Upper lobe of right lung (tissue), 1 donor: ENCODE measurements at regions not wholly inside any gene's neighbourhood (a gene's known extent, or its start where the extent isn't known, plus 50 kb on each side); places are given as distances from the start of the nearest gene placed in this dataset.

Source experiments
- ATAC-seq: fragments of 200-7000 bp; cut with Tn5 transposase; one replicate; pipeline ENCODE4 v1.9.1; 2020; ENCODE audit warnings: mild to moderate bottlenecking, moderate library complexity
- DNase-seq: peaks from one replicate; pipeline ENCODE4 v3.0.0-alpha.2; 2020
- H3K27ac ChIP-seq: fragments of 200-600 bp; one replicate; pipeline ENCODE4 v1.8.0; 2022
- H3K27me3 ChIP-seq: fragments of 200-600 bp; one replicate; pipeline ENCODE4 v1.8.0; 2022; ENCODE audit warnings: mild to moderate bottlenecking
- H3K36me3 ChIP-seq: fragments of 200-600 bp; one replicate; pipeline ENCODE4 v1.8.0; 2022
- H3K4me1 ChIP-seq: fragments of 200-600 bp; one replicate; pipeline ENCODE4 v1.8.0; 2022
- H3K4me3 ChIP-seq: fragments of 200-600 bp; one replicate; pipeline ENCODE4 v1.8.0; 2022; ENCODE audit warnings: mild to moderate bottlenecking
- H3K9me3 ChIP-seq: fragments of 200-600 bp; one replicate; pipeline ENCODE4 v1.8.0; 2022
- intact Hi-C: fragments of 100-400 bp; cut with DNase I; formaldehyde crosslinking; loops from one replicate; pipeline ENCODE4 v1.11.0; 2022
- TF ChIP-seq, protein P1 (sequence below): fragments of 200-600 bp; IDR thresholded peaks from one replicate; pipeline ENCODE4 v1.8.0; 2022; ENCODE audit warnings: antibody characterized with exemption
- donor health status: DM: no; HTN: yes; CAD: no; lungs with severe emphysema.

DNA sequence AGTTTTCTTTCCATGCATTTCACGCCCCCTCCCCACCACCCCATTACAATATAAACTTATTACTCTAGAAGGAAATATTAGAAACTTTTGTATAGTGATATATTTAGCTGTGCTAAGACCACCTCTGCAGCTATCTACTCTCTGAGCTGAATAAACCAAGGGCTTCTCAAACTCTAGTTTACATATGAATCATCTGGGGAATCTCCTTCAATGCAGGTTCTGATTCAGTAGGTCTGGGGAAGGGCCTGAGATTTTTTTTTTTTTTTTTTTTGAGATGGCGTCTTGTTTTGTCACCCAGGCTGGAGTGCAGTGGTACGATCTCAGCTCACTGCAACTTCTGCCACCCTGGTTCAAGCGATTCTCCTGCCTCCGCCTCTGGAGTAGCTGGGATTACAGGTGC lies 67.6 kb upstream of the PRKG1 start:
- intact Hi-C loops: no loop called here
- TF ChIP-seq, protein P1, sequence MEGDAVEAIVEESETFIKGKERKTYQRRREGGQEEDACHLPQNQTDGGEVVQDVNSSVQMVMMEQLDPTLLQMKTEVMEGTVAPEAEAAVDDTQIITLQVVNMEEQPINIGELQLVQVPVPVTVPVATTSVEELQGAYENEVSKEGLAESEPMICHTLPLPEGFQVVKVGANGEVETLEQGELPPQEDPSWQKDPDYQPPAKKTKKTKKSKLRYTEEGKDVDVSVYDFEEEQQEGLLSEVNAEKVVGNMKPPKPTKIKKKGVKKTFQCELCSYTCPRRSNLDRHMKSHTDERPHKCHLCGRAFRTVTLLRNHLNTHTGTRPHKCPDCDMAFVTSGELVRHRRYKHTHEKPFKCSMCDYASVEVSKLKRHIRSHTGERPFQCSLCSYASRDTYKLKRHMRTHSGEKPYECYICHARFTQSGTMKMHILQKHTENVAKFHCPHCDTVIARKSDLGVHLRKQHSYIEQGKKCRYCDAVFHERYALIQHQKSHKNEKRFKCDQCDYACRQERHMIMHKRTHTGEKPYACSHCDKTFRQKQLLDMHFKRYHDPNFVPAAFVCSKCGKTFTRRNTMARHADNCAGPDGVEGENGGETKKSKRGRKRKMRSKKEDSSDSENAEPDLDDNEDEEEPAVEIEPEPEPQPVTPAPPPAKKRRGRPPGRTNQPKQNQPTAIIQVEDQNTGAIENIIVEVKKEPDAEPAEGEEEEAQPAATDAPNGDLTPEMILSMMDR: no peak
- no peak overlapping the region for H3K4me3 ChIP-seq
- ATAC-seq: no peak
- H3K27ac ChIP-seq: no peak overlapping the region
- H3K9me3 ChIP-seq: no peaks in the 10 kb centered on the region
- no peak for DNase-seq
- no peaks in the 10 kb centered on the region for H3K4me1 ChIP-seq
- H3K27me3 ChIP-seq: no peaks in the 10 kb centered on the region
- H3K36me3 ChIP-seq: no peaks in the 10 kb centered on the region

DNA sequence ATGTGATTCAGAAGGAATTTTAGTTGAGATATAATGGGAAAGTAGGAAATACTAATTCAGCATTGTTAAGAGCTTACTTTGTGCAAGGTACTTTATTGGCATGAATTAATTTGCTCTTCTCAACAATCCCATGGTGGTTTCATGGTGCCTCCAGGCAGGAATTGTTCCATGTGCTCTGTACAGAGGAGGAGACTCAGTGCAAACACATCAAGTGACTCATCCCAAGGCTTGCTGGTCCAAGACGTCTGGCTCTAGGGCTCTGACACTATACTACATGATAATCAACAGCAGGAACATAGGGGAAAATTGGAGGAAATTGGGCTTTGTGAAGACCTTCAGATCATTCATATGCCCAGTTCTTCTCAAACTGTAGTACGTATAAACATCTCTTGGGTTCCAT lies 66.5 kb upstream of the PRKG1 start:
- DNase-seq (no peak), ATAC-seq (no peak)
- H3K4me3 ChIP-seq: no peak overlapping the region
- no peaks in the 10 kb centered on the region for H3K36me3 ChIP-seq
- H3K27ac ChIP-seq: no peak overlapping the region
- TF ChIP-seq, protein P1: no peak
- intact Hi-C loops: no loop called here
- no peaks in the 10 kb centered on the region for H3K27me3 ChIP-seq
- no peaks in the 10 kb centered on the region for H3K4me1 ChIP-seq
- H3K9me3 ChIP-seq: no peaks in the 10 kb centered on the region

DNA sequence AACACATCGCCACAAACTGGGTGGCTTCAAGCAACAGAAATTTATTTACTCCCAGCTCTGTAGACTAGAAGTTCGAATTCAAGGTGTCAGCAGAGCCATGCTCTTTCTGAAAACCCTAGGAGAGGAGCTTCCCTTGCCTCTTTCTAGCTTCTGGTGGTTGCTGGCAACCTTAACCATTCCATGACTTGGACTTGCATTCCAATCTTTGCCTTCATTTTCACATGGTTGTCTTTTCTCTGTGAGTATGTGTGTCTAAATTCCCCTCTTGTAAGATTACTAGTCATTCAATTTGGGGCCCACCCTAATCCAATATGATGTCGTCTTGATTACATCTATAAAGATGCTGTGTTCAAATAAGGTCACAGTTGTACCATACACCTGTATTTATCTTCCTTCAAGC lies 65.9 kb upstream of the PRKG1 start:
- intact Hi-C loops: no loop called here
- no peaks in the 10 kb centered on the region for H3K4me1 ChIP-seq

DNA sequence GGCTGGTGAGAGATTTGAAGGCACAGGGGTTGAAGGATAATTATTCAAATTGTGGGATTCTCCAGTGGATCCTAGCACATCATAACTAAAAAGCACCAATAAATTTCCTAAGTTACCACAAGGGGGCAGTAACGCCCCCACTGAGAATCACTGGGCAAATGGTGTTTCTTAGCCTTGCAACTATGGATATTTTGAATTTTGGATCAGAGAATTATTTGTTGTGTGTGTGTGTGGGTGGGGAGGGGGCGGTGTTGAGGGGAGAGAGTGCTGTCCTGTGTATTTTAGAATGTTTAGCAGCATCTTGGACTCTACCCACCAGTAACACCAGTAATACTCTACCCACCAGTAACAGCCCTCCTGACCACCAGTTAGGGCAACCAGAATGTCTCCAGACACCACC lies 63.3 kb upstream of the PRKG1 start:
- peak; percentile 71 for ATAC-seq
- peaks cover 2% of the 10 kb centered on the region for H3K4me1 ChIP-seq
- intact Hi-C loops: no loop called here

More for the DNA sequence above, 65.9 kb upstream of the PRKG1 start:
- ATAC-seq (no peak), DNase-seq (no peak)
- Histone ChIP-seq H3K27ac (no peak overlapping the region), H3K27me3 (no peaks in the 10 kb centered on the region), H3K36me3 (no peaks in the 10 kb centered on the region), H3K4me3 (no peak overlapping the region), H3K9me3 (no peaks in the 10 kb centered on the region)
- TF ChIP-seq, protein P1: no peak

DNA sequence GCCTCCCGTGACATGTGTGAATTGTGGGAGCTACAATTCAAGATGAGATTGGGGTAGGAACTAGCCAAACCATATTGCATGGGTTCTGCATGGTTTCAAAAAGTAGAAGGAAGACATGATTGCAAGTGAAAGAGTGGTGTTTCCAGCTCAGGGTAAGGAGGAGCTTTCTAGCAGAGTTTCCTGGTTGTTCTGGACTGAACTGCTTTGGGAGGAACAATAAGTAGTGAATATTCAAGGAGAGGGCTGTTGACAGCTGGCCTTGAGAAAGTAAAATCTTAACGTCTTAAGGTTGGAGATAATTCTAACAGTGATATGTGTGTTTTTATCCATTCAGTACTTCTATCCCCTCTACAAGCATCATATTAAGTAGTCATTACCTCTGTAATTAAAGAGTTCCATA lies 62.2 kb upstream of the PRKG1 start:
- Histone ChIP-seq H3K27me3 (no peaks in the 10 kb centered on the region), H3K9me3 (no peaks in the 10 kb centered on the region), H3K36me3 (no peaks in the 10 kb centered on the region), H3K27ac (no peak overlapping the region), H3K4me1 (peaks cover 6% of the 10 kb centered on the region), H3K4me3 (no peak overlapping the region)
- TF ChIP-seq, protein P1: no peak
- ATAC-seq (no peak), DNase-seq (no peak)
- intact Hi-C loops: no loop called here

More for the DNA sequence above, 63.3 kb upstream of the PRKG1 start:
- no peak overlapping the region for H3K4me3 ChIP-seq
- no peaks in the 10 kb centered on the region for H3K36me3 ChIP-seq
- no peak overlapping the region for H3K27ac ChIP-seq
- no peaks in the 10 kb centered on the region for H3K27me3 ChIP-seq
- no peak for DNase-seq
- TF ChIP-seq, protein P1: peak; percentile 75
- no peaks in the 10 kb centered on the region for H3K9me3 ChIP-seq
